PC-9 (cell line): ENCODE measurements at regions not wholly inside any gene's neighbourhood (a gene's known extent, or its start where the extent isn't known, plus 50 kb on each side); places are given as distances from the start of the nearest gene placed in this dataset.

ENCODE experiments used
- BruUV-seq: library from RNA; stranded (reverse); fragments of 400-500 nt; replicated peaks from 2 replicates; lab custom pipeline; 2021; lab: Mats Ljungman, UMichigan
- CTCF ChIA-PET: fragments of 300-600 bp; sonication (Branson Sonifier 250); formaldehyde crosslinking; loops from one replicate; lab custom pipeline; 2022; ENCODE audit warnings: antibody characterized with exemption; lab: Charles Lee
- POLR2A ChIA-PET: fragments of 300-600 bp; sonication (Branson Sonifier 250); formaldehyde crosslinking; loops from one replicate; lab custom pipeline; 2022; ENCODE audit warnings: antibody characterized with exemption; ENCODE audit not compliant: unreplicated experiment; lab: Charles Lee
- DNase-seq, 2 experiments: peaks; one replicate each; pipeline versions ENCODE4 v3.0.0 to v3.0.0-alpha.2; 2015 to 2022; ENCODE audit warnings: mixed read lengths in 1 of 2
- H2AFZ ChIP-seq: fragments of 200-600 bp; sonication (generic); 2 replicates; pipeline ENCODE4 v1.8.1; 2017; ENCODE audit warnings: antibody characterized with exemption
- H3F3A ChIP-seq: fragments of 200-600 bp; sonication (generic); 2 replicates; pipeline ENCODE4 v1.8.1; 2017; ENCODE audit warnings: antibody characterized with exemption, mild to moderate bottlenecking, low read depth; ENCODE audit not compliant: insufficient read depth
- H3K27ac ChIP-seq: fragments of 200-600 bp; sonication (generic); 2 replicates; pipeline ENCODE4 v1.6.1; 2016; ENCODE audit warnings: mixed run types
- H3K27me3 ChIP-seq: fragments of 200-600 bp; sonication (generic); 2 replicates; pipeline ENCODE4 v1.6.1; 2016; ENCODE audit warnings: low read depth, mixed run types; ENCODE audit not compliant: insufficient read depth
- H3K36me3 ChIP-seq: fragments of 200-600 bp; sonication (generic); 2 replicates; pipeline ENCODE4 v1.6.1; 2016; ENCODE audit warnings: low read depth, mixed run types
- H3K4me1 ChIP-seq: fragments of 200-600 bp; sonication (generic); replicated peaks from 2 replicates; pipeline ENCODE4 v1.6.1; 2016; ENCODE audit warnings: mixed run types; ENCODE audit not compliant: insufficient read depth
- H3K4me2 ChIP-seq: fragments of 200-600 bp; sonication (generic); 2 replicates; pipeline ENCODE4 v1.6.1; 2017; ENCODE audit warnings: mixed run types
- H3K4me3 ChIP-seq: fragments of 200-600 bp; sonication (generic); 2 replicates; pipeline ENCODE4 v1.6.1; 2016; ENCODE audit warnings: mixed run types
- H3K79me2 ChIP-seq: fragments of 200-600 bp; sonication (generic); 2 replicates; pipeline ENCODE4 v1.6.1; 2017; ENCODE audit warnings: low read depth, mixed run types
- H3K9me2 ChIP-seq: fragments of 200-600 bp; sonication (generic); 2 replicates; pipeline ENCODE4 v1.8.1; 2017; ENCODE audit warnings: mild to moderate bottlenecking; ENCODE audit not compliant: insufficient read depth
- H3K9me3 ChIP-seq: fragments of 200-600 bp; sonication (generic); 2 replicates; pipeline ENCODE4 v1.8.1; 2016; ENCODE audit warnings: low read depth; ENCODE audit not compliant: insufficient read depth
- H4K20me1 ChIP-seq: fragments of 200-600 bp; sonication (generic); 2 replicates; pipeline ENCODE4 v1.8.1; 2017; ENCODE audit not compliant: insufficient read depth
- CTCF ChIP-seq: fragments of 200-600 bp; sonication (generic); conservative IDR thresholded peaks from 2 replicates; pipeline ENCODE4 v1.6.1; 2017; ENCODE audit warnings: mixed run types, antibody characterized with exemption, mild to moderate bottlenecking, moderate library complexity
- EZH2 ChIP-seq: fragments of 200-600 bp; sonication (generic); IDR thresholded peaks from 2 replicates; pipeline ENCODE4 v1.8.0; 2017; ENCODE audit warnings: antibody characterized with exemption, low read depth
- intact Hi-C: fragments of 100-400 bp; cut with micrococcal nuclease; formaldehyde crosslinking; loops from one replicate; pipeline ENCODE4 v1.10.0; 2022; ENCODE audit not compliant: unreplicated experiment

GRCh38 chr4:133887723-133888122 lies 313.9 kb downstream of the PABPC4L start:
- TF ChIP-seq EZH2 (no peak), CTCF (no peak)
- Histone ChIP-seq H3K79me2 (no peaks in the 10 kb centered on the region), H3K4me2 (no peak overlapping the region), H4K20me1 (no peaks in the 10 kb centered on the region), H3K4me1 (no peaks in the 10 kb centered on the region), H3K9me3 (no peaks in the 10 kb centered on the region), H3K4me3 (no peak overlapping the region), H2AFZ (no peak overlapping the region), H3K27me3 (no peaks in the 10 kb centered on the region), H3K9me2 (no peaks in the 10 kb centered on the region), H3F3A (no peaks in the 10 kb centered on the region), H3K27ac (no peak overlapping the region), H3K36me3 (no peaks in the 10 kb centered on the region)
- intact Hi-C loops: no loop called here
- CTCF ChIA-PET: no interaction called here
- POLR2A ChIA-PET: no interaction called here
- DNase-seq: no peak
- BruUV-seq: no TSS peak

- Histone ChIP-seq H2AFZ (no peak overlapping the region), H4K20me1 (no peaks in the 10 kb centered on the region), H3K27me3 (no peaks in the 10 kb centered on the region), H3K79me2 (no peaks in the 10 kb centered on the region), H3K4me2 (no peak overlapping the region), H3K4me3 (no peak overlapping the region), H3F3A (no peaks in the 10 kb centered on the region), H3K36me3 (no peaks in the 10 kb centered on the region), H3K9me2 (no peaks in the 10 kb centered on the region), H3K27ac (no peak overlapping the region), H3K9me3 (no peaks in the 10 kb centered on the region), H3K4me1 (no peaks in the 10 kb centered on the region)
- intact Hi-C loops: no loop called here
- TF ChIP-seq CTCF (no peak), EZH2 (no peak)
- BruUV-seq: no TSS peak
- CTCF ChIA-PET: no interaction called here
- POLR2A ChIA-PET: interaction anchor here (0.5 kb wide), 1 partner anchor 1006 kb away, joined by 6 read pairs; no protein-coding TSS in a partner anchor
- no peak for DNase-seq
These were observed 332.1 kb downstream of the PABPC4L start for GRCh38 chr4:133869486-133869885.

GRCh38 chr4:133868856-133869255 lies 332.7 kb downstream of the PABPC4L start:
- Histone ChIP-seq H3K9me2 (no peaks in the 10 kb centered on the region), H3K27me3 (no peaks in the 10 kb centered on the region), H3K79me2 (no peaks in the 10 kb centered on the region), H3K4me3 (no peak overlapping the region), H3K36me3 (no peaks in the 10 kb centered on the region), H3K9me3 (no peaks in the 10 kb centered on the region), H3K4me1 (no peaks in the 10 kb centered on the region), H3K27ac (no peak overlapping the region), H3K4me2 (no peak overlapping the region), H4K20me1 (no peaks in the 10 kb centered on the region), H3F3A (no peaks in the 10 kb centered on the region), H2AFZ (no peak overlapping the region)
- ChIA-PET POLR2A (interaction anchor here (0.5 kb wide), 1 partner anchor 1007 kb away, joined by 6 read pairs; no protein-coding TSS in a partner anchor), CTCF (no interaction called here)
- no TSS peak for BruUV-seq
- intact Hi-C loops: no loop called here
- DNase-seq: no peak
- TF ChIP-seq EZH2: no peak
- no peak for TF ChIP-seq CTCF
